Mesendoderm (in vitro differentiated cells): ENCODE measurements at regions not wholly inside any gene's neighbourhood (a gene's known extent, or its start where the extent isn't known, plus 50 kb on each side); places are given as distances from the start of the nearest gene placed in this dataset.

Experiments used
- DNase-seq: peaks from one replicate; pipeline ENCODE4 v3.0.0; 2013
- H2AK5ac ChIP-seq: 2 replicates; pipeline ENCODE4 v1.6.1; 2013; ENCODE audit warnings: low read length, inconsistent platforms
- H2BK120ac ChIP-seq: 2 replicates; pipeline ENCODE4 v1.6.1; 2013; ENCODE audit warnings: low read depth, mild to moderate bottlenecking, low read length, moderate library complexity, mixed read lengths
- H2BK15ac ChIP-seq: replicated peaks from 2 replicates; pipeline ENCODE4 v1.6.1; 2013; ENCODE audit warnings: low read depth, mild to moderate bottlenecking, moderate library complexity
- H2BK5ac ChIP-seq: 2 replicates; pipeline ENCODE4 v1.6.1; 2013; ENCODE audit warnings: low read length, inconsistent platforms
- H3K18ac ChIP-seq: 2 replicates; pipeline ENCODE4 v1.6.1; 2013; ENCODE audit warnings: mild to moderate bottlenecking, low read length, mixed read lengths
- H3K23ac ChIP-seq: one replicate; pipeline ENCODE4 v1.6.1; 2013; ENCODE audit warnings: low read length
- H3K27ac ChIP-seq: 2 replicates; pipeline ENCODE4 v1.5.1; 2013; ENCODE audit warnings: low read depth, mild to moderate bottlenecking, inconsistent platforms, low read length, moderate library complexity
- H3K27me3 ChIP-seq: 2 replicates; pipeline ENCODE4 v1.6.1; 2013; ENCODE audit warnings: low read length, control low read depth, mild to moderate bottlenecking, inconsistent platforms; ENCODE audit not compliant: insufficient read depth, poor library complexity
- H3K36me3 ChIP-seq: 2 replicates; pipeline ENCODE4 v1.6.1; 2013; ENCODE audit warnings: low read length, inconsistent platforms; ENCODE audit not compliant: control insufficient read depth, insufficient read depth
- H3K4ac ChIP-seq: one replicate; pipeline ENCODE4 v1.6.1; 2013; ENCODE audit warnings: low read depth, mild to moderate bottlenecking, low read length, moderate library complexity
- H3K4me1 ChIP-seq: 2 replicates; pipeline ENCODE4 v1.6.1; 2013; ENCODE audit warnings: low read depth, low read length, inconsistent platforms; ENCODE audit not compliant: control insufficient read depth
- H3K4me2 ChIP-seq: 2 replicates; pipeline ENCODE4 v1.6.1; 2013; ENCODE audit warnings: low read length
- H3K4me3 ChIP-seq: 2 replicates; pipeline ENCODE4 v1.5.1; 2013; ENCODE audit warnings: mild to moderate bottlenecking, low read length
- H3K56ac ChIP-seq: one replicate; pipeline ENCODE4 v1.6.1; 2013; ENCODE audit warnings: low read length
- H3K79me1 ChIP-seq: 2 replicates; pipeline ENCODE4 v1.6.1; 2013; ENCODE audit warnings: low read length, inconsistent platforms
- H3K79me2 ChIP-seq: 2 replicates; pipeline ENCODE4 v1.6.1; 2013; ENCODE audit warnings: mild to moderate bottlenecking, low read length; ENCODE audit not compliant: control insufficient read depth, insufficient read depth
- H3K9ac ChIP-seq: 2 replicates; pipeline ENCODE4 v1.6.1; 2013; ENCODE audit warnings: low read length, inconsistent platforms
- H4K5ac ChIP-seq: one replicate; pipeline ENCODE4 v1.6.1; 2013; ENCODE audit warnings: low read length
- H4K8ac ChIP-seq: one replicate; pipeline ENCODE4 v1.6.1; 2013; ENCODE audit warnings: low read depth, mild to moderate bottlenecking, control low read depth, low read length, moderate library complexity
- WGBS: extraction: QIAGEN DNeasy Blood & Tissue Kit; methylation state at CpG from one replicate; pipeline ENCODE4 v1.1.7; 2013; ENCODE audit warnings: low lambda C conversion rate, missing lambda C conversion rate; ENCODE audit not compliant: insufficient coverage; ENCODE audit errors: extremely low coverage; 5-methylcytosine and 5-hydroxymethylcytosine counted together

GRCh38 chr20:58162986-58163385, 65.5 kb downstream of the ANKRD60 start:
- Histone ChIP-seq H3K27ac (no peak overlapping the region), H3K4ac (no peak overlapping the region), H3K79me1 (no peaks in the 10 kb centered on the region), H3K27me3 (no peaks in the 10 kb centered on the region), H4K8ac (no peak overlapping the region), H3K18ac (no peak overlapping the region), H3K4me1 (no peaks in the 10 kb centered on the region), H3K56ac (no peak overlapping the region), H2BK120ac (no peak overlapping the region), H3K23ac (no peak overlapping the region), H2AK5ac (no peak overlapping the region), H2BK15ac (no peak overlapping the region), H3K4me2 (no peak overlapping the region), H3K9ac (no peak overlapping the region), H3K79me2 (no peaks in the 10 kb centered on the region), H3K4me3 (no peak overlapping the region), H4K5ac (no peak overlapping the region), H2BK5ac (no peak overlapping the region), H3K36me3 (no peaks in the 10 kb centered on the region)
- WGBS = no CpG with 5 or more reads among the region's 3 CpGs
- DNase-seq = no peak

GRCh38 chr20:58161192-58161591, 67.3 kb downstream of the ANKRD60 start:
- Histone ChIP-seq H4K5ac (no peak overlapping the region), H3K23ac (no peak overlapping the region), H2BK15ac (no peak overlapping the region), H3K79me2 (no peaks in the 10 kb centered on the region), H3K36me3 (no peaks in the 10 kb centered on the region), H3K56ac (no peak overlapping the region), H3K27me3 (no peaks in the 10 kb centered on the region), H3K4me3 (no peak overlapping the region), H3K4me2 (no peak overlapping the region), H3K9ac (no peak overlapping the region), H3K79me1 (no peaks in the 10 kb centered on the region), H4K8ac (no peak overlapping the region), H2BK5ac (no peak overlapping the region), H2BK120ac (no peak overlapping the region), H3K4ac (no peak overlapping the region), H2AK5ac (no peak overlapping the region), H3K4me1 (no peaks in the 10 kb centered on the region), H3K27ac (no peak overlapping the region), H3K18ac (no peak overlapping the region)
- DNase-seq = no peak
- no CpG with 5 or more reads among the region's 2 CpGs for WGBS

DNA sequence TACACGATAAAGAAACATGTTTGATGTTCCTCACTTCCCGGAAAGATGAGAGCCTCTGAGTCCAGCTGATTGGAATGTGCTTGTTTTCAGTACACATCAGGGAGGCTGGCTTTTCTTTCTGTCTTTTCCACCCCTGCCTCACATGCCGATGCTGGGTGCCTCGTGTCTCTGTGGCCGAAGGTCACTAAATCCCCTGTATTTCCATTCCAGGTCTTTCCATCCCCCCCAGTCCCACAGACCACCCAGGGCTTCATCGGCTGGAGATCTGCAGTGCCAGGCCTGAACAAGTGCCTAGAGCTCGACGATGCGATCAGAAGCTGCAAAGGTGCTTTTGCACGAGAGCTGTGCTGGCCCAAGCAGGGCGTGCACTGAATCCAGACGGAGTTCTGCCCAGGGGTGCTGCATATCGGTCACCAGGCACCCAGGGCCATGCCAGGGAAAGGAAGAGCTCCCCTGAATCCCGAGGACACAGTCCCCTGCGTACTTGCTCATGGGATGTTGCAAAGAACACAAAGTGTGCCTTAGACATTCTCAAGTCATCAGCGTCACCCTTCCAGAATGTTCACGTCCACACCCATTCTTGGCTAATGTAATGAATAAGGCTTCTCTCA, 67.9 kb downstream of the ANKRD60 start:
- Histone ChIP-seq H3K79me1 (no peaks in the 10 kb centered on the region), H3K4ac (no peak overlapping the region), H3K23ac (no peak overlapping the region), H4K5ac (no peak overlapping the region), H3K4me3 (no peak overlapping the region), H4K8ac (no peak overlapping the region), H2BK15ac (no peak overlapping the region), H2BK5ac (no peak overlapping the region), H3K36me3 (no peaks in the 10 kb centered on the region), H3K56ac (no peak overlapping the region), H3K79me2 (no peaks in the 10 kb centered on the region), H3K27me3 (no peaks in the 10 kb centered on the region), H3K27ac (no peak overlapping the region), H2AK5ac (no peak overlapping the region), H3K9ac (no peak overlapping the region), H3K18ac (no peak overlapping the region), H3K4me2 (no peak overlapping the region), H3K4me1 (no peaks in the 10 kb centered on the region), H2BK120ac (no peak overlapping the region)
- no CpG with 5 or more reads among the region's 17 CpGs for WGBS
- DNase-seq = no peak

GRCh38 chr20:58155148-58155925, 73.1 kb downstream of the ANKRD60 start:
- Histone ChIP-seq H3K23ac (peak overlapping the region; percentile 37), H3K27me3 (no peaks in the 10 kb centered on the region), H3K18ac (no peak overlapping the region), H3K56ac (no peak overlapping the region), H3K9ac (no peak overlapping the region), H2AK5ac (no peak overlapping the region), H3K4ac (no peak overlapping the region), H4K5ac (no peak overlapping the region), H3K4me2 (no peak overlapping the region), H3K79me1 (no peaks in the 10 kb centered on the region), H2BK15ac (no peak overlapping the region), H2BK5ac (no peak overlapping the region), H3K4me1 (no peaks in the 10 kb centered on the region), H3K27ac (no peak overlapping the region), H3K79me2 (no peaks in the 10 kb centered on the region), H2BK120ac (no peak overlapping the region), H4K8ac (no peak overlapping the region), H3K36me3 (no peaks in the 10 kb centered on the region), H3K4me3 (no peak overlapping the region)
- no CpG with 5 or more reads among the region's 13 CpGs for WGBS
- DNase-seq = no peak

- Histone ChIP-seq H3K27me3 (no peaks in the 10 kb centered on the region), H2BK5ac (no peak overlapping the region)
- no CpG with 5 or more reads among the region's 1 CpG for WGBS
Measured at GRCh38 chr20:58154113-58154512, 74.3 kb downstream of the ANKRD60 start.

More at GRCh38 chr20:58154113-58154512, 74.3 kb downstream of the ANKRD60 start:
- H3K9ac ChIP-seq = no peak overlapping the region
- H3K18ac ChIP-seq = no peak overlapping the region
- no peak overlapping the region for H3K4me2 ChIP-seq
- no peak overlapping the region for H3K4ac ChIP-seq
- H3K56ac ChIP-seq = no peak overlapping the region
- no peak overlapping the region for H3K27ac ChIP-seq
- H3K4me3 ChIP-seq = no peak overlapping the region
- H3K23ac ChIP-seq = no peak overlapping the region
- no peaks in the 10 kb centered on the region for H3K4me1 ChIP-seq
- no peak overlapping the region for H4K8ac ChIP-seq
- H2BK120ac ChIP-seq = no peak overlapping the region
- H4K5ac ChIP-seq = no peak overlapping the region
- DNase-seq = no peak
- H3K79me1 ChIP-seq = no peaks in the 10 kb centered on the region
- H2BK15ac ChIP-seq = no peak overlapping the region
- H3K36me3 ChIP-seq = no peaks in the 10 kb centered on the region
- H2AK5ac ChIP-seq = no peak overlapping the region
- no peaks in the 10 kb centered on the region for H3K79me2 ChIP-seq
